ENCODE measurements at regions not wholly inside any gene's neighbourhood (a gene's known extent, or its start where the extent isn't known, plus 50 kb on each side); places are given as distances from the start of the nearest gene placed in this dataset.

DNA sequence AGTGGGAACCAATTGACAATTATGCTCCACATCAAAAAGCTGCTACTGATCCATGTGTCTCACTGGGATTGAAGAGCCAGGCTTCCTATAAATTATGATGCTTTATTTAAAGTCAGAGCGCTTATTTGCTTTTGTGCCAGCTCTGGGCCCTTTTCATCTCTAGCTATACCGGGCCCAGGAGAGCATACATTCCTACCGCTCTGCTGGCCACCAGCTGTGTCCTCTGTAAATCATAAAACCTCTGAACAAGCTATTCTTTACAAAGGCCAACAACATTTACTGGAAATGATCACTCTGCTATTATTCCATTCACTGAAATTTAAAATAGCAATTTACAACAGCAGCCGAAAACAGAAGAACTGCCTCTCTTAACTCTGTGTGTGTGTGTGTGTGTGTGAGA is 86.6 kb downstream of the ZNF608 start:
- TF ChIP-seq, protein P1, sequence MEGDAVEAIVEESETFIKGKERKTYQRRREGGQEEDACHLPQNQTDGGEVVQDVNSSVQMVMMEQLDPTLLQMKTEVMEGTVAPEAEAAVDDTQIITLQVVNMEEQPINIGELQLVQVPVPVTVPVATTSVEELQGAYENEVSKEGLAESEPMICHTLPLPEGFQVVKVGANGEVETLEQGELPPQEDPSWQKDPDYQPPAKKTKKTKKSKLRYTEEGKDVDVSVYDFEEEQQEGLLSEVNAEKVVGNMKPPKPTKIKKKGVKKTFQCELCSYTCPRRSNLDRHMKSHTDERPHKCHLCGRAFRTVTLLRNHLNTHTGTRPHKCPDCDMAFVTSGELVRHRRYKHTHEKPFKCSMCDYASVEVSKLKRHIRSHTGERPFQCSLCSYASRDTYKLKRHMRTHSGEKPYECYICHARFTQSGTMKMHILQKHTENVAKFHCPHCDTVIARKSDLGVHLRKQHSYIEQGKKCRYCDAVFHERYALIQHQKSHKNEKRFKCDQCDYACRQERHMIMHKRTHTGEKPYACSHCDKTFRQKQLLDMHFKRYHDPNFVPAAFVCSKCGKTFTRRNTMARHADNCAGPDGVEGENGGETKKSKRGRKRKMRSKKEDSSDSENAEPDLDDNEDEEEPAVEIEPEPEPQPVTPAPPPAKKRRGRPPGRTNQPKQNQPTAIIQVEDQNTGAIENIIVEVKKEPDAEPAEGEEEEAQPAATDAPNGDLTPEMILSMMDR (IDR thresholded peaks at IDR 0.05): no peak
- no peak for TF ChIP-seq POLR2A (IDR thresholded peaks at IDR 0.05)

Measured in stomach (tissue), 4 donors.